Esophagus muscularis mucosa (tissue), 4 donors: ENCODE measurements at regions not wholly inside any gene's neighbourhood (a gene's known extent, or its start where the extent isn't known, plus 50 kb on each side); places are given as distances from the start of the nearest gene placed in this dataset.
A peak's percentile ranks its signal among the peaks of the same experiment; 100 is the strongest.

Experiments
- DNase-seq: peaks from one replicate; pipeline ENCODE4 v3.0.0-alpha.2; 2017; ENCODE audit errors: extremely low spot score
- H3K27ac ChIP-seq, 4 donors: fragments of 200-600 bp; sonication (generic); replicated peaks in 1 of 4; 1 replicate in 3 of 4; 2 replicates in 1 of 4; pipeline ENCODE4 v1.5.1; 2016 to 2019; ENCODE audit warnings: mild to moderate bottlenecking in 1 of 4
- H3K27me3 ChIP-seq, 4 donors: fragments of 200-600 bp; sonication (generic); one replicate each; pipeline versions ENCODE4 v1.5.1 to v1.6.0; 2016 to 2019
- H3K36me3 ChIP-seq, 4 donors: fragments of 200-600 bp; sonication (generic); one replicate each; pipeline ENCODE4 v1.5.1; 2016 to 2019
- H3K4me1 ChIP-seq, 4 donors: fragments of 200-600 bp; sonication (generic); one replicate each; pipeline ENCODE4 v1.5.1; 2016 to 2019
- H3K4me3 ChIP-seq, 4 donors: fragments of 200-600 bp; sonication (generic); 1 replicate in 2 of 4; 2 replicates in 2 of 4; pipeline ENCODE4 v1.5.1; 2016 to 2019; ENCODE audit warnings: mild to moderate bottlenecking in 4 of 4, moderate library complexity in 1 of 4
- H3K9me3 ChIP-seq, 4 donors: fragments of 200-600 bp; sonication (generic); 1 replicate in 3 of 4; 2 replicates in 1 of 4; pipeline ENCODE4 v1.5.1; 2016 to 2019
- CTCF ChIP-seq, 3 experiments: fragments of 200-600 bp in 2 of 3; fragments of 450-650 bp in 1 of 3; sonication (generic) in 2 of 3; IDR thresholded peaks; one replicate each; pipeline ENCODE4 v1.5.1; 2017 to 2019; ENCODE audit warnings: antibody characterized with exemption in 3 of 3, mild to moderate bottlenecking in 2 of 3, moderate library complexity in 1 of 3
- EP300 ChIP-seq: sonication (generic); formaldehyde crosslinking; IDR thresholded peaks from one replicate; pipeline ENCODE4 v1.6.1; 2017; ENCODE audit warnings: antibody characterized with exemption
- POLR2A ChIP-seq: fragments of 450-650 bp; IDR thresholded peaks from one replicate; pipeline ENCODE4 v1.6.1; 2017; ENCODE audit warnings: antibody characterized with exemption, moderate library complexity, mild to moderate bottlenecking, low read depth
- POLR2AphosphoS5 ChIP-seq, 2 donors: sonication (generic); formaldehyde crosslinking; IDR thresholded peaks; one replicate each; pipeline ENCODE4 v1.6.1; 2017; ENCODE audit warnings: antibody characterized with exemption in 2 of 2
- WGBS: methylation state at CpG from one replicate; pipeline ENCODE4 v1.1.5; 2018; 5-methylcytosine and 5-hydroxymethylcytosine counted together
- intact Hi-C: fragments of 100-400 bp; cut with DNase I; formaldehyde crosslinking; loops from one replicate; pipeline ENCODE4 v1.15.1; 2023

GRCh38 chr10:123952099-123952498 lies 60.5 kb upstream of the CPXM2 start:
- intact Hi-C loops = no loop called here
- H3K4me3 ChIP-seq = no peak overlapping the region
- 87% methylated on average over 6 of the region's 6 CpGs for WGBS
- H3K9me3 ChIP-seq = no peaks in the 10 kb centered on the region
- no peak for TF ChIP-seq EP300
- no peak for TF ChIP-seq POLR2AphosphoS5 (IDR thresholded peaks at IDR 0.05)
- no peak for TF ChIP-seq CTCF (IDR thresholded peaks at IDR 0.05)
- no peak for TF ChIP-seq POLR2A
- no peak overlapping the region for H3K27ac ChIP-seq
- no peaks in the 10 kb centered on the region for H3K4me1 ChIP-seq
- DNase-seq = no peak
- H3K36me3 ChIP-seq = no peaks in the 10 kb centered on the region
- no peaks in the 10 kb centered on the region for H3K27me3 ChIP-seq

GRCh38 chr10:123948030-123948823 lies 56.6 kb upstream of the CPXM2 start:
- H3K4me1 ChIP-seq = peaks cover 0 to 17% (median 14%) of the 10 kb centered on the region in 4 donors
- TF ChIP-seq POLR2AphosphoS5 (IDR thresholded peaks at IDR 0.05) = no peak
- TF ChIP-seq CTCF (IDR thresholded peaks at IDR 0.05) = no peak
- no peak for TF ChIP-seq EP300
- no peak for TF ChIP-seq POLR2A

GRCh38 chr10:123945325-123945920 lies 53.8 kb upstream of the CPXM2 start:
- TF ChIP-seq EP300 (no peak), CTCF (IDR thresholded peaks at IDR 0.05) (no peak), POLR2A (no peak), POLR2AphosphoS5 (IDR thresholded peaks at IDR 0.05) (no peak)
- no peak for DNase-seq
- WGBS = 71% methylated on average over 8 of the region's 8 CpGs
- Histone ChIP-seq H3K4me1 (peaks cover 0 to 17% (median 14%) of the 10 kb centered on the region in 4 donors), H3K27me3 (no peaks in the 10 kb centered on the region), H3K36me3 (no peaks in the 10 kb centered on the region), H3K27ac (peak overlapping the region in 2 of 4 donors; percentile 35 to 54), H3K9me3 (no peaks in the 10 kb centered on the region), H3K4me3 (no peak overlapping the region)
- intact Hi-C loops = no loop called here

More at GRCh38 chr10:123948030-123948823, 56.6 kb upstream of the CPXM2 start:
- intact Hi-C loops = no loop called here
- 85% methylated on average over 9 of the region's 9 CpGs for WGBS
- no peak for DNase-seq
- Histone ChIP-seq H3K27ac (no peak overlapping the region), H3K4me3 (no peak overlapping the region), H3K27me3 (no peaks in the 10 kb centered on the region), H3K9me3 (no peaks in the 10 kb centered on the region), H3K36me3 (no peaks in the 10 kb centered on the region)

GRCh38 chr10:123944661-123945060 lies 53.1 kb upstream of the CPXM2 start:
- TF ChIP-seq EP300 = no peak
- TF ChIP-seq POLR2AphosphoS5 (IDR thresholded peaks at IDR 0.05) = no peak
- TF ChIP-seq CTCF (IDR thresholded peaks at IDR 0.05) = no peak
- TF ChIP-seq POLR2A = no peak
- H3K9me3 ChIP-seq = no peaks in the 10 kb centered on the region
- no peaks in the 10 kb centered on the region for H3K27me3 ChIP-seq
- H3K4me1 ChIP-seq = peaks cover 0 to 17% (median 14%) of the 10 kb centered on the region in 4 donors
- DNase-seq = no peak
- H3K4me3 ChIP-seq = no peak overlapping the region
- intact Hi-C loops = no loop called here
- WGBS = 39% methylated on average over 6 of the region's 6 CpGs
- no peaks in the 10 kb centered on the region for H3K36me3 ChIP-seq
- peak overlapping the region in 3 of 4 donors; percentile 35 to 54 (median 51) for H3K27ac ChIP-seq
